ENCODE measurements at regions not wholly inside any gene's neighbourhood (a gene's known extent, or its start where the extent isn't known, plus 50 kb on each side); places are given as distances from the start of the nearest gene placed in this dataset.

DNA sequence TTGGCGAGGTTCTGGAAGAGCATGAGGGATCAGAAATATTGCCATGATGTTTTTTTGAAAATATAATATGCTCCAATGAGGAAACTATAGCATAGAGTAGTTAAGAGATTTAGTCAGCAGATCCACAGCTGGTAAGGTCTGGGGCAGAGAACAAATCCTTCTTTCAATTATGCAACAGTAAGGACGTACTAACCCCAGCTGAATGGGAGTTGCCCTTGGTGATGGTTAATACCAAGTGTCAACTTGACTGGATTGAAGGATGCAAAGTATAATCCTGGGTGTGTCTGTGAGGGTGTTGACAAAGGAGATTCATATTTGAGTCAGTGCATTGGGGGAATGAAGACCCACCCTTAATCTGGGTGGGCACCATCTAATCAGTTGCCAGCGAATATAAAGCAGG, 745.5 kb upstream of the NRSN1 start:
- DNase-seq (ENCODE audit: low spot score in 2 of 2), result no peak
- no peak overlapping the region for H3K4me3 ChIP-seq (ENCODE audit: low read depth, poor library complexity, severe bottlenecking)
- intact Hi-C loops (cut with DNase I; ENCODE audit: low total_unique reads), result no loop called here
- WGBS, 2 donors, result 73% methylated on average over 3 of the region's 3 CpGs
- TF ChIP-seq, protein P1, sequence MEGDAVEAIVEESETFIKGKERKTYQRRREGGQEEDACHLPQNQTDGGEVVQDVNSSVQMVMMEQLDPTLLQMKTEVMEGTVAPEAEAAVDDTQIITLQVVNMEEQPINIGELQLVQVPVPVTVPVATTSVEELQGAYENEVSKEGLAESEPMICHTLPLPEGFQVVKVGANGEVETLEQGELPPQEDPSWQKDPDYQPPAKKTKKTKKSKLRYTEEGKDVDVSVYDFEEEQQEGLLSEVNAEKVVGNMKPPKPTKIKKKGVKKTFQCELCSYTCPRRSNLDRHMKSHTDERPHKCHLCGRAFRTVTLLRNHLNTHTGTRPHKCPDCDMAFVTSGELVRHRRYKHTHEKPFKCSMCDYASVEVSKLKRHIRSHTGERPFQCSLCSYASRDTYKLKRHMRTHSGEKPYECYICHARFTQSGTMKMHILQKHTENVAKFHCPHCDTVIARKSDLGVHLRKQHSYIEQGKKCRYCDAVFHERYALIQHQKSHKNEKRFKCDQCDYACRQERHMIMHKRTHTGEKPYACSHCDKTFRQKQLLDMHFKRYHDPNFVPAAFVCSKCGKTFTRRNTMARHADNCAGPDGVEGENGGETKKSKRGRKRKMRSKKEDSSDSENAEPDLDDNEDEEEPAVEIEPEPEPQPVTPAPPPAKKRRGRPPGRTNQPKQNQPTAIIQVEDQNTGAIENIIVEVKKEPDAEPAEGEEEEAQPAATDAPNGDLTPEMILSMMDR (IDR thresholded peaks at IDR 0.05), result no peak
- TF ChIP-seq POLR2A (IDR thresholded peaks at IDR 0.05), result no peak

DNA sequence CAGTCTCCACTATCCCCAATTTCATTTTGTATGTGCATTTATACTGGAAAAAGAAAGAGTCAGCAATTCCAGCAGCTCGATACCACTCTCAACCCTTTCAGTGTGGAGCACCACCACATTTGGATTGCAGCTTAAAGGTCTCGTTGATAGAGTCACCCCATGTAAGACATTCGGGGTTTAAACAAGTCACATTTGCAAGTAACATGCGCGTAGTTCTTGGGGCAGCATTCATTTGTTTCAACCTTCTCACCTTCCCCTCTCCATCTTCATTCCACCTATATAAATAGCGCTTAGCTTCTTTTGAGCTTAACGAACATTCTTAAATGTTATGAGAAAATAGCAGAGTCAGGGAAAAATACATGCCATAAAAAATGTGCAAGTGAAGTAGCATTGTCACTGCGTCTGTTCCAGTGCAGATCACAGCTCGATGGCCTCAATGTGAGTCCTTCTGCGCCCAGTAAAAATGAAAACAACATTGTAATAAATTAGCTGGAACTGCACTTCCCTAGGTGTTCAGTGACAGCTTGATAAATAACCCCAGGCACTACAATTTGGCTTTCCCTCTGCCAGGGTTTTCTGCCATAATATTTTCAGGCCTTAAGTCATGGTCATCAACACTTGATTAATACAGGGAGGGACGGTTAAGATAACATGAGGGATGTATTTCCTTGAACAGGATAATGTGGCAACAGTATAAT, 737.8 kb upstream of the NRSN1 start:
- H3K4me3 ChIP-seq (ENCODE audit: low read depth, poor library complexity, severe bottlenecking), result no peak overlapping the region
- no peak for TF ChIP-seq POLR2A (IDR thresholded peaks at IDR 0.05)
- TF ChIP-seq, protein P1 (IDR thresholded peaks at IDR 0.05), result no peak
- intact Hi-C loops (cut with DNase I; ENCODE audit: low total_unique reads), result no loop called here
- 84 to 88% methylated on average over 11 of the region's 11 CpGs for WGBS, 2 donors
- no peak for DNase-seq (ENCODE audit: low spot score in 2 of 2)

DNA sequence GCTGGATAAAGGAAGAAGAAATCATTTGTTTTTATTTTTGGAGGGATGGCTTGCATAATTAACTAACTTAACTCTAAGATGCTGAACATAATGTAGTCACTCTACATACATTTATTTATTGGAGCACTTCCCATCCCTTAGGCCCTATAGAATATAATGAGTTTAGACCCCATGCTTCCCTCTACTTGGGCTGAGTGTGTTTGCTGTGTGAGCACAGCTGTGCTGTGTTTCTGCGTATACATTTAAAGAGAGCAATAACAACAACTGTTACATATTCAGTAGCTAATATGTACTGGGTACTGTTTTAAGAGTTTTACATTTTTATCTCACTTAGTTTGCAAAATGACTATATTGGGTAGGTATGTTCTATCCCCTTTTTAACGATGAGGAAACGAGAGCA, 736.6 kb upstream of the NRSN1 start:
- TF ChIP-seq, protein P1 (IDR thresholded peaks at IDR 0.05), result no peak
- TF ChIP-seq POLR2A (IDR thresholded peaks at IDR 0.05), result no peak
- 84 to 85% methylated on average over 3 of the region's 3 CpGs for WGBS, 2 donors
- no peak for DNase-seq (ENCODE audit: low spot score in 2 of 2)
- intact Hi-C loops (cut with DNase I; ENCODE audit: low total_unique reads), result no loop called here
- no peak overlapping the region for H3K4me3 ChIP-seq (ENCODE audit: low read depth, poor library complexity, severe bottlenecking)

DNA sequence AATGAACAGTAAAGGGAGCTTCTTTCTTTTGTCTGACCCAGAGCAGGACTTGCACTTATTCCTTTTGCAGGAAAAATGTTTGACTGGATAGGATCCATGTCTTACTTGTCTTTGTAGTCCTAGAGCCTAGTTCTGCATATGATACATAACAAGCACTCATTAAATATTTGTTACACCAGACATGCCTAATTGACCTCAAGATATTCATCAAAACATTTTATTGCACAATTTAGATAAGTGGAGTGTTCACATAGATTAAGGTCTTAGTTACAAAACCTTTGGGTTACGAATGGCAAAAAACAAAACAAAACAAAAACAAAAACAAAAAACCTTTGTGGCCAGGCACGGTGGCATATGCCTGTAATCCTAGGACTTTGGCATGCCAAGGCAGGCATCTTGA, 735.8 kb upstream of the NRSN1 start:
- TF ChIP-seq, protein P1 (IDR thresholded peaks at IDR 0.05), result no peak
- TF ChIP-seq POLR2A (IDR thresholded peaks at IDR 0.05), result no peak
- H3K4me3 ChIP-seq (ENCODE audit: low read depth, poor library complexity, severe bottlenecking), result no peak overlapping the region
- intact Hi-C loops (cut with DNase I; ENCODE audit: low total_unique reads), result no loop called here
- DNase-seq (ENCODE audit: low spot score in 2 of 2), result no peak
- WGBS, 2 donors, result 60 to 77% methylated on average over 2 of the region's 2 CpGs

DNA sequence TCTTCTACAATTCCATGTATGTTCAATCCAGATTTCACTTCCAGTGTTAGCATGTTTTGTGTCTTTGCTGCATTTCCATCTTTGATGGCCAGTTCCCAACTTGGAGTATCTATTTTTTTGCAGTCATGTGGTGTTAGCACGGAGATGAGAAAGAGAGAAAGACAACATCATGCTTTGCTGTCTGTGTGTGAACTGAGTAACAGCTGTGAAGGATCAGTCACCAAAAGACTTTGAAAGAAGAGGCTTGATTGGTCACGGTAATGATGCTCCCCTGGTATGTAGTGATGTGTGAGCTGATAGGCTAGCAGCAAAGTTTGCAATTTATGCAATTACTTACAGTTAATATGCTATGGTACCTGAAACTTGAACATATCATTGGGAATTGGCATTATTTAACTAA, 731.3 kb upstream of the NRSN1 start:
- intact Hi-C loops (cut with DNase I; ENCODE audit: low total_unique reads), result no loop called here
- WGBS, 2 donors, result 77% methylated on average over 2 of the region's 2 CpGs
- no peak for TF ChIP-seq POLR2A (IDR thresholded peaks at IDR 0.05)
- TF ChIP-seq, protein P1 (IDR thresholded peaks at IDR 0.05), result no peak
- H3K4me3 ChIP-seq (ENCODE audit: low read depth, poor library complexity, severe bottlenecking), result no peak overlapping the region
- DNase-seq (ENCODE audit: low spot score in 2 of 2), result no peak

DNA sequence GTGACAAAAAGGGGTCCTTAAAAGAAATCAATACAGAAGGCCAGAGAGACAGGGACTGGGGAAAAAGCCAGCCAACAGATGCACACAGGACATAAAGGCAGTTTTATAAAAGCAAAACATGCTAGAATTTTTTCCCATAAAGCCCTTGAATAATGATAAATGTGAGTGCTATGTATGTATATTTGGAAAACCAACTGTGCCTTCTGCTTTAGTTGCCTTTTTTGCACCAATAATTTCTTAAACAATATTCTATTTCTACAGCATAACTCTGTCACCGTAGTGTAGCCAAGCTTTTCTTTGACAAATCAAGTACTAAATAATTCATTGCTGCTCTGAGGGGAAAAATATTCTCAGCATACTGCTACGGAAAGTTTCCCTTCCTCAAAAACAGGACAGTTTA, 730.6 kb upstream of the NRSN1 start:
- intact Hi-C loops (cut with DNase I; ENCODE audit: low total_unique reads), result no loop called here
- DNase-seq (ENCODE audit: low spot score in 2 of 2), result no peak
- 76 to 83% methylated on average over 2 of the region's 2 CpGs for WGBS, 2 donors
- no peak for TF ChIP-seq POLR2A (IDR thresholded peaks at IDR 0.05)
- TF ChIP-seq, protein P1 (IDR thresholded peaks at IDR 0.05), result no peak
- H3K4me3 ChIP-seq (ENCODE audit: low read depth, poor library complexity, severe bottlenecking), result no peak overlapping the region
